ENCODE measurements at regions not wholly inside any gene's neighbourhood (a gene's known extent, or its start where the extent isn't known, plus 50 kb on each side); places are given as distances from the start of the nearest gene placed in this dataset.
A peak's percentile ranks its signal among the peaks of the same experiment; 100 is the strongest.

DNA sequence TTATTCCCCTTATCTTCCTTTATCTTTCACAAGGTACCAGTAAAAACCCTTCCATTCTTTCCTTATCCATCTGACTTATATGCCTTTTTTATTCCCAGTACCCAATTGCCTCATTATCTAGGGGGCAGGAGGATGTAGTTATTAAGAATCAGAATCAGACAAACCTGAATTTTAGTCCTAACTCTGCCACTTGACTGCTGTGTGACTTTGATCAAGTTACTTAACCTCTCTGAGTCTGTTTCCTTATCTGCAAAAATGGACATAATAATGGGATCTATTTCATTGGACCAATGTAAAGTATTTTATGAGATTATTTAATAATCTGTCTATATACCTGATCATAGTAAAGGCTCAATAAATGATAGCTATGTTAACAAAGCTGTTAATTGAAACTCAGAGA, 59.6 kb upstream of the SIX3 start:
- Histone ChIP-seq H3K4me1 (replicated peaks in 1 of 4; ENCODE audit: control insufficient read depth in 3 of 4, insufficient read depth in 4 of 4, low read length in 3 of 4) (peaks cover 0 to 14% (median 4%) of the 10 kb centered on the region in 4 experiments; a peak in 4 of 7 replicates), H3K27me3 (replicated peaks in 1 of 4; ENCODE audit: control insufficient read depth in 3 of 4, extremely low read depth in 1 of 4, insufficient read depth in 3 of 4, low read length in 3 of 4) (peaks cover 0 to 5% (median 1%) of the 10 kb centered on the region in 4 experiments; a peak in 3 of 7 replicates)

More for the DNA sequence above, 59.6 kb upstream of the SIX3 start:
- no peaks in the 10 kb centered on the region for H3K9me3 ChIP-seq (ENCODE audit: insufficient read depth in 2 of 2, low read depth in 1 of 2, low read length in 1 of 2)
- H3K36me3 ChIP-seq (ENCODE audit: control insufficient read depth in 2 of 4, insufficient read depth in 4 of 4, low read length in 3 of 4): no peaks in the 10 kb centered on the region
- no peak for FAIRE-seq
- no peak overlapping the region for H3K18ac ChIP-seq (ENCODE audit: extremely low read depth, low read length)
- H2BK120ac ChIP-seq (replicated peaks; ENCODE audit: low read depth, low read length): no peak overlapping the region
- H3K56ac ChIP-seq (replicated peaks; ENCODE audit: insufficient read length, low read depth, low read length): no peak overlapping the region
- H3K23ac ChIP-seq (ENCODE audit: insufficient read length): no peak overlapping the region
- 0 out of 2 replicates have a peak, but pooled peaks cover 1% of the 10 kb centered on the region for H3K23me2 ChIP-seq (ENCODE audit: low read depth, low read length)
- no peaks in the 10 kb centered on the region for H3K79me2 ChIP-seq (ENCODE audit: control insufficient read depth in 1 of 2, insufficient read depth in 2 of 2, low read length in 2 of 2)
- H4K5ac ChIP-seq (ENCODE audit: insufficient read length, low read depth, low read length): no peak overlapping the region
- H3K27ac ChIP-seq (ENCODE audit: low read depth, low read length): no peak overlapping the region
- ChIA-PET POLR2A (ENCODE audit: partially characterized antibody) (no interaction called here), CTCF (ENCODE audit: partially characterized antibody) (interaction anchor here (0.7 kb wide), 1 partner anchor 37 kb away, joined by 3 read pairs; no protein-coding TSS in a partner anchor)
- TF ChIP-seq HDAC2 (IDR thresholded peaks at IDR 0.05; ENCODE audit: borderline replicate concordance in 1 of 2, low read depth in 2 of 2, low read length in 2 of 2) (peak in 1 of 2 experiments; percentile 49; a peak in 1 of 4 replicates), RBBP5 (IDR thresholded peaks at IDR 0.05; ENCODE audit: borderline replicate concordance, low read depth, low read length) (no peak), KDM1A (IDR thresholded peaks at IDR 0.05; ENCODE audit: borderline replicate concordance, low read length) (peak; percentile 66; the same call in 1 of the 2 replicates)
- no peak overlapping the region for H2BK12ac ChIP-seq (ENCODE audit: low read depth, low read length)
- no peak overlapping the region for H2BK15ac ChIP-seq (ENCODE audit: low read length)
- H3K4me3 ChIP-seq (ENCODE audit: extremely low read depth in 1 of 4, insufficient read depth in 2 of 4, low read depth in 3 of 4, low read length in 4 of 4): no peak overlapping the region
- H3K9ac ChIP-seq (replicated peaks in 1 of 4; ENCODE audit: extremely low read depth in 1 of 4, low read depth in 3 of 4, low read length in 3 of 4): no peak overlapping the region
- H2BK5ac ChIP-seq (ENCODE audit: low read depth, low read length): no peak overlapping the region
- H3K14ac ChIP-seq (ENCODE audit: insufficient read length): no peak overlapping the region
- no peak overlapping the region for H2AK5ac ChIP-seq (ENCODE audit: low read depth, low read length)
- no peak overlapping the region for H4K91ac ChIP-seq (replicated peaks; ENCODE audit: insufficient read length, low read length)
- H4K8ac ChIP-seq (ENCODE audit: extremely low read depth, insufficient read depth, low read length): no peak overlapping the region
- H3K4me2 ChIP-seq (ENCODE audit: insufficient read depth in 1 of 2, low read depth in 2 of 2, low read length in 2 of 2): no peak overlapping the region
- no peak overlapping the region for H3K4ac ChIP-seq (replicated peaks; ENCODE audit: insufficient read length, low read depth, low read length)
- no peaks in the 10 kb centered on the region for H3K79me1 ChIP-seq (ENCODE audit: low read depth, low read length)
- H2BK20ac ChIP-seq (ENCODE audit: low read length): no peak overlapping the region
- H4K20me1 ChIP-seq (replicated peaks in 1 of 2; ENCODE audit: control insufficient read depth in 1 of 2, insufficient read depth in 2 of 2, low read length in 2 of 2): no peaks in the 10 kb centered on the region
- no peak for DNase-seq (ENCODE audit: low read depth in 1 of 2, low spot score in 2 of 2)
- H2AFZ ChIP-seq (ENCODE audit: low read length): no peak overlapping the region

All from H1 (cell line).